Fibroblast of pulmonary artery (primary cell): ENCODE measurements at regions not wholly inside any gene's neighbourhood (a gene's known extent, or its start where the extent isn't known, plus 50 kb on each side); places are given as distances from the start of the nearest gene placed in this dataset.

Experiments
- DNase-seq: peaks from one replicate; pipeline ENCODE4 v3.0.0-alpha.2; 2010; ENCODE audit warnings: low read depth
- H3K4me3 ChIP-seq: replicated peaks from 2 replicates; pipeline ENCODE4 v1.5.1; 2011; ENCODE audit warnings: low read depth, mild to moderate bottlenecking, control low read depth, low read length, moderate library complexity
- TF ChIP-seq, protein P1 (sequence below): IDR thresholded peaks from 2 replicates; pipeline ENCODE4 v1.5.1; 2011; ENCODE audit warnings: mild to moderate bottlenecking, control low read depth, low read length, inconsistent platforms; ENCODE audit errors: missing control alignments

DNA sequence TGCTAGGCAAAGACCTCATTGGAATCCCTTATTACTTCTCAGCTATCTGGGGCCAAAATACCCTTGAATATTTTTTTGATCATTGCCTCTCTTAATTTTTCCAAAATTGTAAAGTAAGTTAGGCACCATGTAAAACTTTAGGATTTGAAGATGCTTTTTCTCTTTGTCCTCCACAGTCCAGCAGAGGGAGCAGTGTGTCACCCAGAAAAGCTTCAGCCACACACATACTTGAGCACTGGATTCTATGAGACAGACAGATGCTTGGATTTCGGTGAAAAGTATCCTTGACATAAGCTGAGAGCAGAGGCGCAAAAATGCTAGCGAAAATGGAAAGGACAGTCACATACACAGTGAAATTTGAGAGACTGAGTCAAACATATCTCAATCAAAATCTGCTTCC, 74.7 kb upstream of the KCNJ3 start:
- DNase-seq = peak; percentile 17
- no peak overlapping the region for H3K4me3 ChIP-seq
- TF ChIP-seq, protein P1, sequence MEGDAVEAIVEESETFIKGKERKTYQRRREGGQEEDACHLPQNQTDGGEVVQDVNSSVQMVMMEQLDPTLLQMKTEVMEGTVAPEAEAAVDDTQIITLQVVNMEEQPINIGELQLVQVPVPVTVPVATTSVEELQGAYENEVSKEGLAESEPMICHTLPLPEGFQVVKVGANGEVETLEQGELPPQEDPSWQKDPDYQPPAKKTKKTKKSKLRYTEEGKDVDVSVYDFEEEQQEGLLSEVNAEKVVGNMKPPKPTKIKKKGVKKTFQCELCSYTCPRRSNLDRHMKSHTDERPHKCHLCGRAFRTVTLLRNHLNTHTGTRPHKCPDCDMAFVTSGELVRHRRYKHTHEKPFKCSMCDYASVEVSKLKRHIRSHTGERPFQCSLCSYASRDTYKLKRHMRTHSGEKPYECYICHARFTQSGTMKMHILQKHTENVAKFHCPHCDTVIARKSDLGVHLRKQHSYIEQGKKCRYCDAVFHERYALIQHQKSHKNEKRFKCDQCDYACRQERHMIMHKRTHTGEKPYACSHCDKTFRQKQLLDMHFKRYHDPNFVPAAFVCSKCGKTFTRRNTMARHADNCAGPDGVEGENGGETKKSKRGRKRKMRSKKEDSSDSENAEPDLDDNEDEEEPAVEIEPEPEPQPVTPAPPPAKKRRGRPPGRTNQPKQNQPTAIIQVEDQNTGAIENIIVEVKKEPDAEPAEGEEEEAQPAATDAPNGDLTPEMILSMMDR = peak; percentile 45

DNA sequence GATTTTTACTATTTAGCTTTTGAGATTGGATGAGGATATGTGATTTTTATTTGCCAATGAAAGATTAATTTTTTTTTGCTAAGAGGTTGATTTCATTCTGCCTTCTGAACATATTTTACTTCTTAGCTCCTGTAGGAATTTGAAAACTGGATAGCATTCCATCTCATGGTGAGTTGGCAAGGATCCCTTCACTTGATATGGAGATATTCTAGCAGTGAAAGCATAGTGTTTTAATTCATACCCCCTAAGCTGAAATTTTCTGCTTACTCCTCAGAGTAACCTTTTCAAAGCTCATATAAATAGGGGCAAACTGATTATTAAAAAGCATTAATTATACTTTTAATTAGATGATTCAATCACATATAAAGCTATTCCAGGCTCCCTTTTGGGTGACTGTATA, 61.0 kb upstream of the KCNJ3 start:
- H3K4me3 ChIP-seq = no peak overlapping the region
- TF ChIP-seq, protein P1 = no peak
- DNase-seq = no peak

GRCh38 chr2:154638783-154639182, 59.7 kb upstream of the KCNJ3 start:
- DNase-seq = no peak
- TF ChIP-seq, protein P1 = no peak
- H3K4me3 ChIP-seq = no peak overlapping the region

DNA sequence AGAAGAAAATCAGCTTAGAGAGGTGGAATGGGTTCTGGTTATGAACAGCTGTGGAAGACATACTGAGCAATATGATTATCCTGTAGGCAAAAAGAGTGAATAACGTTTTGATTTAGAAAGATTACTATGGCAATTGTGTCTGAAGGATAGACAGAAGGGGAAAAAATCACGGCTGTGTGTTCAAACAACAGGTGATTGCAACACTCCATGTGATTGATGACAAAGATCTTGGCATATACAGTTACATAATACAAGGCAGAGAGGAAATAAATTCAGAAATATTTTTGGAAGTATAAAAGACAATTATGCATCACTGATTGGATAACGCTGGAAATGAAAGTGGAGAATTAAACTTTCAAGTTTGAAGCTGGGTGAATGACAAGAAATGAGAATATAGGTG, 58.5 kb upstream of the KCNJ3 start:
- H3K4me3 ChIP-seq = no peak overlapping the region
- no peak for DNase-seq
- TF ChIP-seq, protein P1 = no peak
